SK-N-SH treated with all-trans-retinoic acid at 6 μM for 48 hours (cell line): ENCODE measurements at regions not wholly inside any gene's neighbourhood (a gene's known extent, or its start where the extent isn't known, plus 50 kb on each side); places are given as distances from the start of the nearest gene placed in this dataset.
"Not testable (repeated sequence)": the region's sequence is repeated elsewhere in the genome, so short reads cannot be mapped to it uniquely, and the experiment has no call there.

Experiments used
- ATAC-seq: fragments of 200-7000 bp; cut with Tn5 transposase; 3 replicates; pipeline ENCODE4 v1.9.1; 2020; ENCODE audit warnings: mild to moderate bottlenecking, moderate library complexity
- ARNTL ChIP-seq: fragments of 450-650 bp; formaldehyde crosslinking; IDR thresholded peaks from 2 replicates; pipeline ENCODE4 v1.5.0; 2020; ENCODE audit warnings: low read depth, mild to moderate bottlenecking, moderate library complexity, borderline replicate concordance
- BACH2 ChIP-seq: fragments of 250-450 bp; sonication (Bioruptor Pico); IDR thresholded peaks from 2 replicates; pipeline ENCODE4 v1.9.0; 2021; ENCODE audit warnings: mild to moderate bottlenecking, borderline replicate concordance
- ESRRG ChIP-seq: fragments of 250-450 bp; sonication (Bioruptor Pico); IDR thresholded peaks from 2 replicates; pipeline ENCODE4 v1.6.1; 2021; ENCODE audit warnings: mild to moderate bottlenecking
- GLIS3 ChIP-seq: fragments of 250-450 bp; sonication (Bioruptor Pico); IDR thresholded peaks from 2 replicates; pipeline ENCODE4 v1.5.0; 2020; ENCODE audit warnings: mild to moderate bottlenecking, moderate library complexity
- ISL1 ChIP-seq: fragments of 250-450 bp; sonication (Bioruptor Pico); IDR thresholded peaks from 2 replicates; pipeline ENCODE4 v2.1.2; 2022; ENCODE audit warnings: mild to moderate bottlenecking, moderate library complexity
- OSR1 ChIP-seq: fragments of 250-450 bp; sonication (Bioruptor Pico); IDR thresholded peaks from 2 replicates; pipeline ENCODE4 v1.8.0; 2022; ENCODE audit warnings: moderate library complexity, mild to moderate bottlenecking, inconsistent platforms
- RARB ChIP-seq: fragments of 250-450 bp; sonication (Bioruptor Pico); IDR thresholded peaks from 2 replicates; pipeline ENCODE4 v1.8.0; 2021; ENCODE audit warnings: mild to moderate bottlenecking, moderate library complexity
- SNAI2 ChIP-seq: fragments of 250-450 bp; sonication (Bioruptor Pico); IDR thresholded peaks from 2 replicates; pipeline ENCODE4 v1.5.0; 2020; ENCODE audit warnings: mild to moderate bottlenecking, moderate library complexity
- TCF4 ChIP-seq: fragments of 250-450 bp; sonication (Bioruptor Pico); IDR thresholded peaks from 2 replicates; pipeline ENCODE4 v1.8.0; 2021; ENCODE audit warnings: mild to moderate bottlenecking, moderate library complexity, borderline replicate concordance
- TOX ChIP-seq: fragments of 250-450 bp; sonication (Bioruptor Pico); IDR thresholded peaks from 2 replicates; pipeline ENCODE4 v1.8.0; 2021; ENCODE audit warnings: mild to moderate bottlenecking, moderate library complexity, borderline replicate concordance
- ZFP30 ChIP-seq: fragments of 450-650 bp; formaldehyde crosslinking; IDR thresholded peaks from 2 replicates; pipeline ENCODE4 v1.5.0; 2022; ENCODE audit warnings: mild to moderate bottlenecking, moderate library complexity
- ZNF565 ChIP-seq: fragments of 450-650 bp; formaldehyde crosslinking; conservative IDR thresholded peaks from 2 replicates; pipeline ENCODE4 v1.5.0; 2020; ENCODE audit warnings: low read depth, mild to moderate bottlenecking, moderate library complexity
- ZNF70 ChIP-seq: fragments of 450-650 bp; formaldehyde crosslinking; IDR thresholded peaks from 2 replicates; pipeline ENCODE4 v1.5.0; 2020; ENCODE audit warnings: mild to moderate bottlenecking, moderate library complexity
- ZNF8 ChIP-seq: fragments of 450-650 bp; formaldehyde crosslinking; IDR thresholded peaks from 2 replicates; pipeline ENCODE4 v1.5.0; 2020; ENCODE audit warnings: mild to moderate bottlenecking, moderate library complexity
- TF ChIP-seq, protein P1 (sequence below): fragments of 250-450 bp; sonication (Bioruptor Pico); IDR thresholded peaks from 2 replicates; pipeline ENCODE4 v1.5.0; 2020; ENCODE audit warnings: mild to moderate bottlenecking, moderate library complexity
- TF ChIP-seq, protein P2 (sequence below): fragments of 250-450 bp; sonication (Bioruptor Pico); IDR thresholded peaks from 2 replicates; pipeline ENCODE4 v1.5.1; 2020; ENCODE audit warnings: low read depth, mild to moderate bottlenecking, moderate library complexity
- TF ChIP-seq, protein P3 (sequence below): fragments of 250-450 bp; sonication (Bioruptor Pico); IDR thresholded peaks from 2 replicates; pipeline ENCODE4 v1.8.0; 2020; ENCODE audit warnings: mild to moderate bottlenecking, moderate library complexity, borderline replicate concordance
- TF ChIP-seq, protein P4 (sequence below): fragments of 250-450 bp; sonication (Bioruptor Pico); IDR thresholded peaks from 2 replicates; pipeline ENCODE4 v1.5.1; 2021; ENCODE audit warnings: mild to moderate bottlenecking, moderate library complexity
- TF ChIP-seq, protein P5 (sequence below): fragments of 250-450 bp; sonication (Bioruptor Pico); IDR thresholded peaks from 2 replicates; pipeline ENCODE4 v1.8.0; 2021; ENCODE audit warnings: low read depth, mild to moderate bottlenecking, moderate library complexity, borderline replicate concordance

DNA sequence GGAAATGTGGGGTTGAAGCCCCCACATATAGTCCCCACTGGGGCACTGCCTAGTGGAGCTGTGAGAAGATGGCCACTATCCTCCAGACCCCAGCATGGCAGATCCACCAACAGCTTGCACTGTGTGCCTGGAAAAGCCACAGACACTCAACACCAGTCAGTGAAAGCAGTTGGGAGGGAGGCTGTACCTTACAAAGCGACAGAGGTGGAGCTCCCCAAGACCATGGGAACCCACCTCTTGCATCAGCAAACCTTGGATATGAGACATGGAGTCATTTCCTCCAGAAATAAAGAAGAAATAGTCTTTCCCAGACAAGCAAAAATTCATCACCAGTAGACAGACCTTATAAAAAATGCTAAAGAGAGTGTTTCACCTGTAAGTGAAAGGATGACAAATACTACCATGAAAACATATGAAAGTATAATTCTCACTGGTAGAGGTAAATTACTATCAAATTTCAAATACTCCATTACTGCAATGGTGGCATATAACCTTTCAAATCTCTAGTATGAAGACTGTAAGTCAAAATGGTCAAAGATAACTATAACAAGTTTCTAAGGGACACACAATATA lies 152.6 kb upstream of the EPHA4 start:
- ATAC-seq: no peak
- no peak for TF ChIP-seq ESRRG (CRISPR knock-in tag)
- no peak for TF ChIP-seq OSR1 (CRISPR knock-in tag)
- TF ChIP-seq ARNTL (CRISPR knock-in tag): no peak
- TF ChIP-seq, all 23 proteins: peak for 0

DNA sequence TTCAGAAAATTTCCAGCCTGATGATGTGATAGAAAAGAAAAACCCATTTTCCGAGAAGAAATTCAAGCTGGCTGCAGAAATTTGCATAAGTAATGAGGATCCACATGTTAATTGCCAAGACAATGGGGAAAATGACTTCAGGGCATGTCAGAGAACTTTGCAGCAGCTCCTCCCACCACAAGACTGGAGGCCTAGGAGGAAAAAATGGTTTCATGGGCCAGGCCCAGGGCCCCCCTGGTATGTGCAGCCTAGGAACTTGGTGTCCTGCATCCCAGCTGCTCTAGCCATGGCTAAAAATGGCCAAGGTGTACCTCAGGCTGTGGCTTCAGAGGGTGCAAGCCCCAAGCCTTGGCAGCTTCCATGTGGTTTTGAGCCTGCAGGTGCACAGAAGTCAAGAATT lies 152.0 kb upstream of the EPHA4 start:
- not testable (repeated sequence) for ATAC-seq

DNA sequence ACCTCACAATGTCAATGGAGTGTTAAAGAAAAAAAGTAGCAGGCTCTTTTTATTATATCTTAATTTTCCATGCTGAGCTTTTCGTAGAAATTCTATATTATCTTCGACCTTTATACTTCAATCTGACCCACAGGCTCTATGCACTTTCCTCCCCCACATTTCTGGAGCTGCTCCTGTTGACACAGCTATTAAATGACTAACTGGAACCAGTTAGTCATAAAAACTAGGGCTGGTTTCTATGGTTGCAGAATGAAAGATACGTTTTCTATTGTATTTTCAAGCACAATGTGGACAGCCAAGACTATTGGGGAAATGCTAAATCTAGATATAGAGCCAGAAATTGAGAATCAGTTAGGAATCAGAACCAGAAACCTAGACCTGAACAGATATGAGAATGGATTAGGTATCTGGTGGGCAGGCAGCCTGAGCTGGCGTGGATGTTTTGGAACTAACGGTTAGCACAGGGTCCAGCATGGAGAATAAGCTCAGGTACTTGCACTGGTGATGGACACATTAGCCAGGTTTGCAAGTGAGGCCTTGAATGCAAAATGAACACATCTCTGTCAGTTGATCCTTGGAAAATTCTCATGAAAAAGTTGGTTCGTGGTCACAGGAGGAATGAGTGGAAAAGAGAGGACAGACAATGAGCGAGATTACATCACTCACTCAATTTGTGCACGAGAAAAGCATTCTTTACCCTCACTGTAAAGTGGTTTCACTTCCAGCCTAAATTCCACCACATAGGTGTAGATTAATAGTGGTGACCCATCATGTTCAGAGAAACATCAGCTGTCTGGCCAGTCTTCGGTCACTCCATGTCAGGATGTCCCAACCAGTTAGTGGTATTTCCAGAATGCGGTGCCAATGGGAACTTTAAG lies 144.6 kb upstream of the EPHA4 start:
- no peak for ATAC-seq

DNA sequence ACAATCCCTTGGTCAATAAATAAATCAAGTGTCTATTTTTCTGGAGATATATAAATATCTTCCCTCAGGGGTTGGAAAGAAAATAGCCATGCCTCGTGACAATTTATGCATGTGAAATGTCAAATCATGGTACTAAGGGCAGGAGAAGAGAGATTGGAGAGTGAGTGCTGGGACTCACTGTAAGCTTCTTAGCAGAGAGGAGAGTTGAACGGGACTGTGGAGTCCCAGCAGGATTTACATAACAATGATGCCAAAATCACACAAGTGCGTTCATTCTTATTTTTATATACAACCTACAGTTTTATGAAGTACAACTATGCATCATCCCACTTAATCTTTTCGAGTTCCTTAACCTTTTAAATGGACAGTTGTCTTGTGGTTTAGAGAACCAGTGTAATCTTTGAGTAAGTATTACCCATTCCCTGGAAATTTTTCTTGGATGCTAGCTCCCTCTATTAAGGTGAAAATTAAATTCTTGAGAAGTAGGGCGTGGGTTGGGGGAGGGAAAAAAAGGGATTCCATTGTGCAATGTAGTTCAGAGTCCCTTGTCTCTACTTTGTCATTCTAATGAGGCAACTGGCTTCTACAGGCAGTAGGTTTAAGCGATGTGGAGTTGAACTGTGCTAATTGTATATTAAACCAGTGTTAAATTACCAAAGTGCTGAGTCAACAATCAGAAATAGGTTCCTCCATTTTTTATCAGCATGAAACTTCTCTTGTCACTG lies 143.6 kb upstream of the EPHA4 start:
- no peak for TF ChIP-seq ESRRG (CRISPR knock-in tag)
- TF ChIP-seq OSR1 (CRISPR knock-in tag): no peak
- TF ChIP-seq, protein P1, sequence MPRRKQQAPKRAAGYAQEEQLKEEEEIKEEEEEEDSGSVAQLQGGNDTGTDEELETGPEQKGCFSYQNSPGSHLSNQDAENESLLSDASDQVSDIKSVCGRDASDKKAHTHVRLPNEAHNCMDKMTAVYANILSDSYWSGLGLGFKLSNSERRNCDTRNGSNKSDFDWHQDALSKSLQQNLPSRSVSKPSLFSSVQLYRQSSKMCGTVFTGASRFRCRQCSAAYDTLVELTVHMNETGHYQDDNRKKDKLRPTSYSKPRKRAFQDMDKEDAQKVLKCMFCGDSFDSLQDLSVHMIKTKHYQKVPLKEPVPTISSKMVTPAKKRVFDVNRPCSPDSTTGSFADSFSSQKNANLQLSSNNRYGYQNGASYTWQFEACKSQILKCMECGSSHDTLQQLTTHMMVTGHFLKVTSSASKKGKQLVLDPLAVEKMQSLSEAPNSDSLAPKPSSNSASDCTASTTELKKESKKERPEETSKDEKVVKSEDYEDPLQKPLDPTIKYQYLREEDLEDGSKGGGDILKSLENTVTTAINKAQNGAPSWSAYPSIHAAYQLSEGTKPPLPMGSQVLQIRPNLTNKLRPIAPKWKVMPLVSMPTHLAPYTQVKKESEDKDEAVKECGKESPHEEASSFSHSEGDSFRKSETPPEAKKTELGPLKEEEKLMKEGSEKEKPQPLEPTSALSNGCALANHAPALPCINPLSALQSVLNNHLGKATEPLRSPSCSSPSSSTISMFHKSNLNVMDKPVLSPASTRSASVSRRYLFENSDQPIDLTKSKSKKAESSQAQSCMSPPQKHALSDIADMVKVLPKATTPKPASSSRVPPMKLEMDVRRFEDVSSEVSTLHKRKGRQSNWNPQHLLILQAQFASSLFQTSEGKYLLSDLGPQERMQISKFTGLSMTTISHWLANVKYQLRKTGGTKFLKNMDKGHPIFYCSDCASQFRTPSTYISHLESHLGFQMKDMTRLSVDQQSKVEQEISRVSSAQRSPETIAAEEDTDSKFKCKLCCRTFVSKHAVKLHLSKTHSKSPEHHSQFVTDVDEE (CRISPR knock-in tag): no peak
- TF ChIP-seq, protein P2, sequence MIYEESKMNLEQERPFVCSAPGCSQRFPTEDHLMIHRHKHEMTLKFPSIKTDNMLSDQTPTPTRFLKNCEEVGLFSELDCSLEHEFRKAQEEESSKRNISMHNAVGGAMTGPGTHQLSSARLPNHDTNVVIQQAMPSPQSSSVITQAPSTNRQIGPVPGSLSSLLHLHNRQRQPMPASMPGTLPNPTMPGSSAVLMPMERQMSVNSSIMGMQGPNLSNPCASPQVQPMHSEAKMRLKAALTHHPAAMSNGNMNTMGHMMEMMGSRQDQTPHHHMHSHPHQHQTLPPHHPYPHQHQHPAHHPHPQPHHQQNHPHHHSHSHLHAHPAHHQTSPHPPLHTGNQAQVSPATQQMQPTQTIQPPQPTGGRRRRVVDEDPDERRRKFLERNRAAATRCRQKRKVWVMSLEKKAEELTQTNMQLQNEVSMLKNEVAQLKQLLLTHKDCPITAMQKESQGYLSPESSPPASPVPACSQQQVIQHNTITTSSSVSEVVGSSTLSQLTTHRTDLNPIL (CRISPR knock-in tag): no peak
- TF ChIP-seq ZNF70 (CRISPR knock-in tag): no peak
- TF ChIP-seq TCF4 (CRISPR knock-in tag): no peak
- no peak for TF ChIP-seq ARNTL (CRISPR knock-in tag)
- ATAC-seq: no peak

More for the DNA sequence above, 144.6 kb upstream of the EPHA4 start:
- TF ChIP-seq, protein P3, sequence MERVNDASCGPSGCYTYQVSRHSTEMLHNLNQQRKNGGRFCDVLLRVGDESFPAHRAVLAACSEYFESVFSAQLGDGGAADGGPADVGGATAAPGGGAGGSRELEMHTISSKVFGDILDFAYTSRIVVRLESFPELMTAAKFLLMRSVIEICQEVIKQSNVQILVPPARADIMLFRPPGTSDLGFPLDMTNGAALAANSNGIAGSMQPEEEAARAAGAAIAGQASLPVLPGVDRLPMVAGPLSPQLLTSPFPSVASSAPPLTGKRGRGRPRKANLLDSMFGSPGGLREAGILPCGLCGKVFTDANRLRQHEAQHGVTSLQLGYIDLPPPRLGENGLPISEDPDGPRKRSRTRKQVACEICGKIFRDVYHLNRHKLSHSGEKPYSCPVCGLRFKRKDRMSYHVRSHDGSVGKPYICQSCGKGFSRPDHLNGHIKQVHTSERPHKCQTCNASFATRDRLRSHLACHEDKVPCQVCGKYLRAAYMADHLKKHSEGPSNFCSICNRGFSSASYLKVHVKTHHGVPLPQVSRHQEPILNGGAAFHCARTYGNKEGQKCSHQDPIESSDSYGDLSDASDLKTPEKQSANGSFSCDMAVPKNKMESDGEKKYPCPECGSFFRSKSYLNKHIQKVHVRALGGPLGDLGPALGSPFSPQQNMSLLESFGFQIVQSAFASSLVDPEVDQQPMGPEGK (CRISPR knock-in tag): no peak
- TF ChIP-seq SNAI2 (CRISPR knock-in tag): no peak
- no peak for TF ChIP-seq GLIS3 (CRISPR knock-in tag)
- no peak for TF ChIP-seq ZNF565 (CRISPR knock-in tag)
- no peak for TF ChIP-seq ZNF70 (CRISPR knock-in tag)
- TF ChIP-seq, all 23 proteins: peak for 0

DNA sequence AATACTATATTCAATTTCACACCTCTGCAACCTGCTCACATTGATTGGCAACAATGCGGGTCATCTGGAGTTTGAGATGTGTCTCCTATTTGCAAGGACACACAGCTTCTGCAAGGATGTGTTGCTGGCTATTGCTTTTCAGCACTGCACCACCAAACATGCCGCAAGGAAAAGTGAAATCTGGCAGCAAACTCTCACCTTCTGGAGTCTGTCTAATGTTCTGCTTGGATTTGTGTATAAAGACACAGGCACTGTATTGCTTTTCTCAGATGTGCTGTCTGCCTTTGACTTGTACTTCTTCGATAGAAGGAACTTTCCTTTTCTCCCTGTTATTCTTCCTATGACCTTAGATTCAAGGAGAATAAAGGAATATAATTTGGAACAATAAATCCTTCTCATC lies 138.6 kb upstream of the EPHA4 start:
- no peak for ATAC-seq

More for the DNA sequence above, 138.6 kb upstream of the EPHA4 start:
- TF ChIP-seq TOX (no peak), BACH2 (CRISPR knock-in tag) (no peak), TCF4 (CRISPR knock-in tag) (no peak), ZNF8 (CRISPR knock-in tag) (no peak), ISL1 (CRISPR knock-in tag) (no peak), ESRRG (CRISPR knock-in tag) (no peak), RARB (CRISPR knock-in tag) (no peak), ZFP30 (CRISPR knock-in tag) (no peak)
- TF ChIP-seq, protein P4, sequence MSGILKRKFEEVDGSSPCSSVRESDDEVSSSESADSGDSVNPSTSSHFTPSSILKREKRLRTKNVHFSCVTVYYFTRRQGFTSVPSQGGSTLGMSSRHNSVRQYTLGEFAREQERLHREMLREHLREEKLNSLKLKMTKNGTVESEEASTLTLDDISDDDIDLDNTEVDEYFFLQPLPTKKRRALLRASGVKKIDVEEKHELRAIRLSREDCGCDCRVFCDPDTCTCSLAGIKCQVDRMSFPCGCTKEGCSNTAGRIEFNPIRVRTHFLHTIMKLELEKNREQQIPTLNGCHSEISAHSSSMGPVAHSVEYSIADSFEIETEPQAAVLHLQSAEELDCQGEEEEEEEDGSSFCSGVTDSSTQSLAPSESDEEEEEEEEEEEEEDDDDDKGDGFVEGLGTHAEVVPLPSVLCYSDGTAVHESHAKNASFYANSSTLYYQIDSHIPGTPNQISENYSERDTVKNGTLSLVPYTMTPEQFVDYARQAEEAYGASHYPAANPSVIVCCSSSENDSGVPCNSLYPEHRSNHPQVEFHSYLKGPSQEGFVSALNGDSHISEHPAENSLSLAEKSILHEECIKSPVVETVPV (CRISPR knock-in tag): no peak
- TF ChIP-seq, protein P3 (CRISPR knock-in tag): no peak
- TF ChIP-seq, protein P5, sequence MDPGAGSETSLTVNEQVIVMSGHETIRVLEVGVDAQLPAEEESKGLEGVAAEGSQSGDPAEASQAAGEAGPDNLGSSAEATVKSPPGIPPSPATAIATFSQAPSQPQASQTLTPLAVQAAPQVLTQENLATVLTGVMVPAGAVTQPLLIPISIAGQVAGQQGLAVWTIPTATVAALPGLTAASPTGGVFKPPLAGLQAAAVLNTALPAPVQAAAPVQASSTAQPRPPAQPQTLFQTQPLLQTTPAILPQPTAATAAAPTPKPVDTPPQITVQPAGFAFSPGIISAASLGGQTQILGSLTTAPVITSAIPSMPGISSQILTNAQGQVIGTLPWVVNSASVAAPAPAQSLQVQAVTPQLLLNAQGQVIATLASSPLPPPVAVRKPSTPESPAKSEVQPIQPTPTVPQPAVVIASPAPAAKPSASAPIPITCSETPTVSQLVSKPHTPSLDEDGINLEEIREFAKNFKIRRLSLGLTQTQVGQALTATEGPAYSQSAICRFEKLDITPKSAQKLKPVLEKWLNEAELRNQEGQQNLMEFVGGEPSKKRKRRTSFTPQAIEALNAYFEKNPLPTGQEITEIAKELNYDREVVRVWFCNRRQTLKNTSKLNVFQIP (CRISPR knock-in tag): no peak
- TF ChIP-seq, all 23 proteins: peak for 0
